ENCODE measurements at regions not wholly inside any gene's neighbourhood (a gene's known extent, or its start where the extent isn't known, plus 50 kb on each side); places are given as distances from the start of the nearest gene placed in this dataset.

DNA sequence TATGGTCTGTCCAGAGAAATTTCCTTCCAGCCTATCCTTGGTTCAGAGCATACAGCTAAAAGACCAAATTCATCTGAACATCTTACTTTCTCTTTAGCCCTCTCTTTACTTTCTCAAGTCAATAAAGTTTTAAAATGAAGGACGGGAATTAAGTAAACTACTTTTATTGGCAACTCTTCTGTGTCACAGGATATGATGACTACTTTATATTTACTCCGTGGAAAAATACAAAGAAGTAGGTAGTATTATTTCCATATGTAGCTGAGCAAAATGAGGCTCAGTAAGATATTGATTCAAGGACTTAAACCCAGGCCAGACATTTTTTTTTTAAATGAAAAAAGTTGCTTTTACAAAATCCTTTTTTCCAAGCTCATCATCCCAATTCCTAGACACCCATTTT is 151.2 kb upstream of the DPYD start (continued):
- no peak for TF ChIP-seq TCF7 (IDR thresholded peaks at IDR 0.05; ENCODE audit: borderline replicate concordance)
- TF ChIP-seq ZNF24 (IDR thresholded peaks at IDR 0.05): no peak

DNA sequence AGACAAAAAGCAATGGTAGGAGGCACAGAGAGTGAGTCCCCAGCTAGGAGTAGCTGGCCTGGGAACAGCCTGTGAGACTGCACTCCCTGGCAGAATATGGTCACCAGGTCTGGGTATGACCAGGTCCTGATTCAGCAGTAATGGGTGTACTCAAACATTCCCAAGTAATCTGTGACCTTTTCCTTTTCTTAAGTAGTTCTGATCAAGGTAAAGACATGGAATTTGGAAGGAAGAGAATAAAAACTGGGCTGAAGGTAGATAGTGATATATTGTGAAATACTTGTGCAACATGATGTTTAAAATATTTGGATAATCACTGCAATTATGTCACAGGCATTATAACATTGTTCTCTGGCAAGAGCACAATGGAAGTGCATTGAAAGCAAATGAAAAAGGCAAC is 147.2 kb upstream of the DPYD start:
- intact Hi-C loops (cut with micrococcal nuclease; ENCODE audit: unreplicated experiment): no loop called here
- SMC1A ChIA-PET (ENCODE audit: uncharacterized antibody, unreplicated experiment): no interaction called here
- H3K4me3 ChIP-seq: no peak overlapping the region
- ATAC-seq (no peak), FAIRE-seq (no peak), DNase-seq (ENCODE audit: low read depth, low spot score) (no peak)
- H3K9ac ChIP-seq (ENCODE audit: control insufficient read depth, insufficient read depth, low read length): no peak overlapping the region
- POLR2A ChIA-PET: no interaction called here
- H3K27me3 ChIP-seq (replicated peaks in 1 of 2; ENCODE audit: control insufficient read depth in 2 of 2, insufficient read depth in 2 of 2, low read length in 1 of 2): no peaks in the 10 kb centered on the region
- CTCF ChIA-PET: no interaction called here
- H3K4me2 ChIP-seq (ENCODE audit: control insufficient read depth, insufficient read depth): no peak overlapping the region
- BruUV-seq (replicated peaks): no TSS peak
- no peaks in the 10 kb centered on the region for H3K79me2 ChIP-seq (ENCODE audit: control insufficient read depth, insufficient read depth, low read length)
- RAD21 ChIA-PET (ENCODE audit: unreplicated experiment): no interaction called here
- H2AFZ ChIP-seq (ENCODE audit: control insufficient read depth, low read depth, low read length): no peak overlapping the region
- TF ChIP-seq ETV6 (conservative IDR thresholded peaks at IDR 0.05 in 1 of 2, IDR thresholded peaks at IDR 0.05 in 1 of 2; ENCODE audit: borderline replicate concordance in 1 of 2, low read depth in 1 of 2): no peak
- TF ChIP-seq, protein P1, sequence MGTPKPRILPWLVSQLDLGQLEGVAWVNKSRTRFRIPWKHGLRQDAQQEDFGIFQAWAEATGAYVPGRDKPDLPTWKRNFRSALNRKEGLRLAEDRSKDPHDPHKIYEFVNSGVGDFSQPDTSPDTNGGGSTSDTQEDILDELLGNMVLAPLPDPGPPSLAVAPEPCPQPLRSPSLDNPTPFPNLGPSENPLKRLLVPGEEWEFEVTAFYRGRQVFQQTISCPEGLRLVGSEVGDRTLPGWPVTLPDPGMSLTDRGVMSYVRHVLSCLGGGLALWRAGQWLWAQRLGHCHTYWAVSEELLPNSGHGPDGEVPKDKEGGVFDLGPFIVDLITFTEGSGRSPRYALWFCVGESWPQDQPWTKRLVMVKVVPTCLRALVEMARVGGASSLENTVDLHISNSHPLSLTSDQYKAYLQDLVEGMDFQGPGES (IDR thresholded peaks at IDR 0.05): no peak
- no peak for TF ChIP-seq SIN3A (IDR thresholded peaks at IDR 0.05; ENCODE audit: low read depth, low read length)
- no peak for TF ChIP-seq SMAD5 (IDR thresholded peaks at IDR 0.05; ENCODE audit: low read depth)
- no peak for TF ChIP-seq TCF3 (IDR thresholded peaks at IDR 0.05; ENCODE audit: borderline replicate concordance, insufficient read depth, low read depth, low read length)
- no peak for TF ChIP-seq ASH2L (IDR thresholded peaks at IDR 0.05; ENCODE audit: borderline replicate concordance, low read depth)
- no peak for TF ChIP-seq HCFC1 (IDR thresholded peaks at IDR 0.05; ENCODE audit: low read length)
- TF ChIP-seq NR2C2 (IDR thresholded peaks at IDR 0.05; ENCODE audit: borderline replicate concordance, control insufficient read depth, insufficient read length, low read depth): no peak
- no peak for TF ChIP-seq KAT2A (conservative IDR thresholded peaks at IDR 0.05; ENCODE audit: control insufficient read depth, low read depth, low read length)
- no peak for TF ChIP-seq ZNF384 (IDR thresholded peaks at IDR 0.05; ENCODE audit: borderline replicate concordance, low read depth, low read length)
- no peak for TF ChIP-seq IRF4 (IDR thresholded peaks at IDR 0.05; ENCODE audit: low read depth, low read length)
- no peak for TF ChIP-seq IKZF1 (conservative IDR thresholded peaks at IDR 0.05)
- TF ChIP-seq, protein P2, sequence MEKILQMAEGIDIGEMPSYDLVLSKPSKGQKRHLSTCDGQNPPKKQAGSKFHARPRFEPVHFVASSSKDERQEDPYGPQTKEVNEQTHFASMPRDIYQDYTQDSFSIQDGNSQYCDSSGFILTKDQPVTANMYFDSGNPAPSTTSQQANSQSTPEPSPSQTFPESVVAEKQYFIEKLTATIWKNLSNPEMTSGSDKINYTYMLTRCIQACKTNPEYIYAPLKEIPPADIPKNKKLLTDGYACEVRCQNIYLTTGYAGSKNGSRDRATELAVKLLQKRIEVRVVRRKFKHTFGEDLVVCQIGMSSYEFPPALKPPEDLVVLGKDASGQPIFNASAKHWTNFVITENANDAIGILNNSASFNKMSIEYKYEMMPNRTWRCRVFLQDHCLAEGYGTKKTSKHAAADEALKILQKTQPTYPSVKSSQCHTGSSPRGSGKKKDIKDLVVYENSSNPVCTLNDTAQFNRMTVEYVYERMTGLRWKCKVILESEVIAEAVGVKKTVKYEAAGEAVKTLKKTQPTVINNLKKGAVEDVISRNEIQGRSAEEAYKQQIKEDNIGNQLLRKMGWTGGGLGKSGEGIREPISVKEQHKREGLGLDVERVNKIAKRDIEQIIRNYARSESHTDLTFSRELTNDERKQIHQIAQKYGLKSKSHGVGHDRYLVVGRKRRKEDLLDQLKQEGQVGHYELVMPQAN (conservative IDR thresholded peaks at IDR 0.05): no peak
- TF ChIP-seq PML (IDR thresholded peaks at IDR 0.05; ENCODE audit: low read length): no peak
- no peak for TF ChIP-seq BMI1 (IDR thresholded peaks at IDR 0.05; ENCODE audit: borderline replicate concordance)
- no peak for TF ChIP-seq CBX5 (IDR thresholded peaks at IDR 0.05; ENCODE audit: low read depth)
- no peak for TF ChIP-seq RELA (IDR thresholded peaks at IDR 0.05; ENCODE audit: borderline replicate concordance, partially characterized antibody)
- no peak for TF ChIP-seq CHD4 (IDR thresholded peaks at IDR 0.05)
- TF ChIP-seq, protein P3, sequence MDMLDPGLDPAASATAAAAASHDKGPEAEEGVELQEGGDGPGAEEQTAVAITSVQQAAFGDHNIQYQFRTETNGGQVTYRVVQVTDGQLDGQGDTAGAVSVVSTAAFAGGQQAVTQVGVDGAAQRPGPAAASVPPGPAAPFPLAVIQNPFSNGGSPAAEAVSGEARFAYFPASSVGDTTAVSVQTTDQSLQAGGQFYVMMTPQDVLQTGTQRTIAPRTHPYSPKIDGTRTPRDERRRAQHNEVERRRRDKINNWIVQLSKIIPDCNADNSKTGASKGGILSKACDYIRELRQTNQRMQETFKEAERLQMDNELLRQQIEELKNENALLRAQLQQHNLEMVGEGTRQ (IDR thresholded peaks at IDR 0.05; ENCODE audit: borderline replicate concordance, low read depth, low read length): no peak
- no peaks in the 10 kb centered on the region for H3K4me1 ChIP-seq (ENCODE audit: control insufficient read depth, insufficient read depth, low read length)
- no peaks in the 10 kb centered on the region for H3K9me3 ChIP-seq (replicated peaks; ENCODE audit: control insufficient read depth, insufficient read depth, low read length)
- in situ Hi-C loops (cut with MboI): no loop called here
- no peaks in the 10 kb centered on the region for H3K36me3 ChIP-seq (ENCODE audit: control insufficient read depth in 2 of 2, insufficient read depth in 2 of 2, low read length in 1 of 2)
- H3K27ac ChIP-seq (ENCODE audit: control insufficient read depth, insufficient read depth): no peak overlapping the region
- H4K20me1 ChIP-seq (ENCODE audit: control insufficient read depth, insufficient read depth): no peaks in the 10 kb centered on the region

Data from GM12878 (cell line).